Adipocyte (in vitro differentiated cells): ENCODE measurements at regions not wholly inside any gene's neighbourhood (a gene's known extent, or its start where the extent isn't known, plus 50 kb on each side); places are given as distances from the start of the nearest gene placed in this dataset.
A peak's percentile ranks its signal among the peaks of the same experiment; 100 is the strongest.

ENCODE experiments used
- DNase-seq: peaks from one replicate; pipeline ENCODE4 v3.0.0-alpha.2; 2015; ENCODE audit warnings: low read depth
- H3K27me3 ChIP-seq: replicated peaks from 2 replicates; pipeline ENCODE4 v1.7.0; 2013; ENCODE audit warnings: mild to moderate bottlenecking, low read length, moderate library complexity; ENCODE audit not compliant: control insufficient read depth, insufficient read depth
- H3K36me3 ChIP-seq: 2 replicates; pipeline ENCODE4 v1.7.0; 2013; ENCODE audit warnings: low read length, mild to moderate bottlenecking, moderate library complexity; ENCODE audit not compliant: control insufficient read depth, insufficient read depth, severe bottlenecking
- H3K4me1 ChIP-seq: 2 replicates; pipeline ENCODE4 v1.7.0; 2013; ENCODE audit warnings: mild to moderate bottlenecking, low read length, moderate library complexity; ENCODE audit not compliant: control insufficient read depth, insufficient read depth
- H3K4me3 ChIP-seq: 2 replicates; pipeline ENCODE4 v1.7.0; 2013; ENCODE audit warnings: mild to moderate bottlenecking, low read length, moderate library complexity
- H3K9ac ChIP-seq: 2 replicates; pipeline ENCODE4 v1.7.0; 2013; ENCODE audit warnings: mild to moderate bottlenecking, low read length, moderate library complexity
- H3K9me3 ChIP-seq: 2 replicates; pipeline ENCODE4 v1.7.0; 2013; ENCODE audit warnings: mild to moderate bottlenecking, low read length, moderate library complexity; ENCODE audit not compliant: control insufficient read depth

DNA sequence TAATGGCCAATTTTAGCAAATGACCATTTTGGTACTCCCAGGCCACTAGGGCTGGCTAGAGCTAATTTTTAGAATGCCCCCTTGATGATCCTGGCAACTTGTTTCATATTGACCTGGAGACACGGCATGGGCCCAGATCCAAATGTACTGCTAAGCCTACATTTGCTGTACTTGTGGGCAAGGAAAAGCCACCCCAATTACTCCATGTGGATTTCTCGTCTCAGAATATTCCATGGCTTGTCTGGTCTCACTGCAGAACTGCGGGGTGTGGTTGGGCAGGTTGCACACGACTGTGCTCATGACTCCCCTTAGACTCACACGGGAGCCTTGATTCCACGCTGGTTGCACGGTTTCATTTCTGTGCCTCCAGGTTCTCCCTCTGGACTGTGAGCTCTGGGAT lies 140.9 kb downstream of the RPLP1 start:
- H3K27me3 ChIP-seq: peaks cover 27% of the 10 kb centered on the region
- no peak for DNase-seq
- H3K4me3 ChIP-seq: no peak overlapping the region
- H3K4me1 ChIP-seq: peaks cover 21% of the 10 kb centered on the region
- no peaks in the 10 kb centered on the region for H3K36me3 ChIP-seq
- no peak overlapping the region for H3K9ac ChIP-seq
- H3K9me3 ChIP-seq: peaks cover 9% of the 10 kb centered on the region

DNA sequence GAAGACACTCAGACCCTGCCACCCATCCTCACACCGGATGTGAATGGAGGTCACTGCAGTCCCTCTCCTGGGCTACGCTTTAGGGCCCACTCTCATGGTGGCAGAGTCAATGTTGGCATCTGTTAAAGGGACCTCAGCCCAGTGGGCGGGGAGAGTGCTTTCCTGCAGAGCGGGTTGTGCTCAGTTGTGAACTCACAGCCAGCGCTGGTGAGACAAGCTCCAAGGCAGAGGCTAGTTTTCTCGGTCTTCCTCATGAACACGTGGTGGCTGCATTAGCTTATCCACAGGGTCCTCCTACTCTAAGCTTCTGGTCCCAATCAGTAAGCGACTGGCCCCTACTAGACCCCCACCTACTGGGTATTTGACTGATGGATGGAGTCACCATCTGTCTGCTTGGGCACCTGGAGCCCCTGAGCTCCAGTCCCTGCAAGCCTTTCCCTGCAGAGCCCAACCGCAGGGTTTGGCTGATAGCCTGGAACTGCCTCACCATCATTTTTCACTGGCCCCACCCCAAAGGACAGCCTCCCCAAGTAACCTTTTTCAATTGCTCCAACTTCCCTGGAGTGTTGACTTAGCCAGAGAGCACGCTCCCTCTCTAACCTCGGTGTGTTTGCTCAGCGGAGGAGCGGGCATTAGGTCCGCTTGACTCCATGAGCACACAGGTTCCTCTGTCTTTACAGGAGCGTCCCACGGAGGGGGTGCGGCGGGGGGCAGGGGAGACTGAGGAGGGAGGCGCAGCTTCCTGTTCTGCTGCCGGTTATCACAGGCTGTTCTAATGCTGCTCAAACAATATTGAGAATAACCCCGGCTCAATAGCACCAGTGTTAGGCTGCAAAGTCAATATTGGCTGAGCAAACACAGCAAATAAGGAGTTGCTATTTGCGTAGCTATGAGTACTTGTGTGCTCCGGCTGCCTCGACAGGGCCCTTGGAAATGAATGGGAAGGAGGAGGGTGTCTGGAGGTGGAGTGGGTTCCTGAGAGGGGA lies 141.7 kb downstream of the RPLP1 start:
- peak; percentile 18 for DNase-seq
- H3K4me3 ChIP-seq: peak overlapping the region; percentile 31
- H3K9ac ChIP-seq: no peak overlapping the region
- H3K4me1 ChIP-seq: peaks cover 21% of the 10 kb centered on the region
- peaks cover 35% of the 10 kb centered on the region for H3K27me3 ChIP-seq
- peaks cover 6% of the 10 kb centered on the region for H3K9me3 ChIP-seq
- H3K36me3 ChIP-seq: no peaks in the 10 kb centered on the region

DNA sequence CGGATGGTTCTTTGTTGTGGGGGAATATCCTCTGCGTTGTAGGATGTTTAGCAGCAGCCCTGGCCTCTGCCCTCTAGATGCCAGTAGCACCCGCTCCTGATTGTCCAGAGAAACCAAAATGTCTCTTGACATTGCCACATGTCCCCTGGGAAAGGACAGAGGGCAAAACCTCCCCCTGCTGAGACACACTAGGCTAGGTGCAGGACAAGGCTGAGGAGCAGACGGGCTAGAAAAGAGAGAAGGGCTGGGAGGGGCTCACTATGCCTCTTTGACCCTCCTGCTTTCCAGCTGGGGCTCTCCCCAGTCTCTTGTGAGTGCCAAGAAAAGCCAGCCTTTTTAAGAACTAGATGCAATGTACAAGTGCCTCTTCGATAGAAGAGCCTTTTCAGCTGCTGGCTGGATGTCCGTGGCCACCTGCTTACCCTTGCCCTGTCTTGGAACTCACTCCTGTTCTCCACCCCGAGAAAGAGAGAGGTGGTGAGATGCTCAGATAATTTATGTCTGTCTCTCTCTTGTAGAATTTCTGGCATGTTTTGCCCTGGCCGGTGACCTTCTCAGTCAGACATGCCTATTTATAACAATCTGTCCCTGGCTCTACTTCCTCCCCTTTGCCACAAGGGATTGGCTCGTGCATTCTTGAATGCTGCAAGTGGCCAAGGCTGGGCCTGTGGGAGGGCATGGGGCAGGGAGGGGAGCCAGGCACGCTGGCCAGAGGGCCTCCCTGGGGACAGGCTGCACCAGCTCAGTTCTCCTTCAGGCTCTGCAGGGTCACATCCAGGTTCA lies 142.6 kb downstream of the RPLP1 start:
- no peak overlapping the region for H3K9ac ChIP-seq
- no peak for DNase-seq
- H3K4me1 ChIP-seq: peaks cover 21% of the 10 kb centered on the region
- no peak overlapping the region for H3K4me3 ChIP-seq
- H3K36me3 ChIP-seq: no peaks in the 10 kb centered on the region
- H3K9me3 ChIP-seq: peaks cover 6% of the 10 kb centered on the region
- peaks cover 44% of the 10 kb centered on the region for H3K27me3 ChIP-seq

DNA sequence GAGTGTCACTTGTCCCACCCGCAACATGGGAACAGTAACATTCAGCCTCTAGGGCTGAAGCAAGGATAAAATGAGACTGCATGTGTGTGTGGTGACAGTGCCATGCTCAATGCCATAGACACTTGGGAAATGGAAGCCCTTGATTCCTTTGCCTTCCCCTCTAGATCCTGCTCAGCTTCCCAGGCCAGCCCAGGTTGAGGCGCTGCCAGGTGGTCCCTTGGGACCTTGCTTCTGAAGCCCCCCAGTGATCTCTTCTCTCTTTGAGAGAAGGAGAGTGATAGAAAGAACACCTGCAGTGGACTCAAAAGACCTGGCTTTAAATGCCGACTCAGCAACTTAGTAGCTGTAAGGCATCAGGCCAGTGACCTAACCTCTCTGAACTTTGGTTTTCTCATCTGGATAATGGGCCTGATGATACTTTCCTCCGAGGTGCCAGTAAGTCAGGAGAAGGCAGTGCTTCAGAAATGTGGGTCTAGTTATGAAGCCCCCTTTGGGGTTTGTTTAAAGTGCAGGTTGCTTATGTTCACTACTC lies 144.5 kb downstream of the RPLP1 start:
- H3K9me3 ChIP-seq: peaks cover 6% of the 10 kb centered on the region
- H3K36me3 ChIP-seq: no peaks in the 10 kb centered on the region
- no peak overlapping the region for H3K9ac ChIP-seq
- H3K4me1 ChIP-seq: peaks cover 21% of the 10 kb centered on the region
- DNase-seq: no peak
- peaks cover 62% of the 10 kb centered on the region for H3K27me3 ChIP-seq
- H3K4me3 ChIP-seq: no peak overlapping the region

DNA sequence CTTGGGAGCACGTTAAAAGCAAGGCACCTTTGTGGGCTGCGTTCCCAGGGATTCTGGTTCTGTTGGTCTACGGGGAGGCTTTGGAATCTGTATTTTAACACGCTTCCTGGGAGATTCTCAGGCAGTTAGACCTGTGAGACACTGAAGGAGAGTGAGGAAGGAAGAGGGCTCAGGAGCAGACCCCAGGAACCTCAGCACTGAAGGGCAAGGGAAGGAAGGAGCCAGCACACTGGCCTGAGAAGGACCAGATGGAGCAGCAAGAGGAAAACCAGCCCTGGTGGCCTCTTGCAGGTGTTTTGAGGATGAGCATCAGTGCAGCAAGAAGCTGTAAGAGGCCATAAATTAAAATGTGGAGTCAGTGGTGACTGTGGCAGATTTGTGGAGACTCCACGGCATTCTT lies 146.7 kb downstream of the RPLP1 start:
- H3K9ac ChIP-seq: no peak overlapping the region
- DNase-seq: no peak
- peaks cover 6% of the 10 kb centered on the region for H3K9me3 ChIP-seq
- H3K4me3 ChIP-seq: no peak overlapping the region
- H3K27me3 ChIP-seq: peaks cover 68% of the 10 kb centered on the region
- no peaks in the 10 kb centered on the region for H3K36me3 ChIP-seq
- peaks cover 18% of the 10 kb centered on the region for H3K4me1 ChIP-seq

DNA sequence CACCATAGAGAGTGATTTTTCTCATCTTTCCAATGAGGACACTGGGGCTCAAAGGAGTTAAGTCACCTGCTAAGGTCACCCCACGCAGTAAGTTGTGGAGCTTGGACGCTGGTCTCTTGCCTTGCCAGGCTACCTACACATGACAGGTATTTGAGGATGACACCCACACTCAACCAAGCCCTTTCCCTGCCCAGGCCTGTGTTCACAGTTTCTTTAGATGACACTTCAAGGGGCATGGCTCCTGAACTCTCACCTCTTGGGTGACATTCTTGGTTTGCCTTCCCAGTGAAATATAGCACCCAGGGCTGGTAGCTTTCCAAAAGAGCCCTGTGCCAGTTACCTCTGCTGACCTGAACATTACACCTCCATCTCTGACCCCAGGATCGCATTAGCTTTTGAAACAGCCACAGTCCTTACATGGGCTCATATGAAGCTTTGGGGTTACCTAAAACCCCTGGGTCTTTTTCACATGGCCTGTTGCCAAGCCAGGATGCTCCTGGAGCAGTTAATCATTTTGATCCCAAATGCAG lies 148.0 kb downstream of the RPLP1 start:
- no peak for DNase-seq
- peaks cover 68% of the 10 kb centered on the region for H3K27me3 ChIP-seq
- no peak overlapping the region for H3K9ac ChIP-seq
- H3K4me1 ChIP-seq: peaks cover 5% of the 10 kb centered on the region
- no peak overlapping the region for H3K4me3 ChIP-seq
- H3K9me3 ChIP-seq: peaks cover 6% of the 10 kb centered on the region
- no peaks in the 10 kb centered on the region for H3K36me3 ChIP-seq

DNA sequence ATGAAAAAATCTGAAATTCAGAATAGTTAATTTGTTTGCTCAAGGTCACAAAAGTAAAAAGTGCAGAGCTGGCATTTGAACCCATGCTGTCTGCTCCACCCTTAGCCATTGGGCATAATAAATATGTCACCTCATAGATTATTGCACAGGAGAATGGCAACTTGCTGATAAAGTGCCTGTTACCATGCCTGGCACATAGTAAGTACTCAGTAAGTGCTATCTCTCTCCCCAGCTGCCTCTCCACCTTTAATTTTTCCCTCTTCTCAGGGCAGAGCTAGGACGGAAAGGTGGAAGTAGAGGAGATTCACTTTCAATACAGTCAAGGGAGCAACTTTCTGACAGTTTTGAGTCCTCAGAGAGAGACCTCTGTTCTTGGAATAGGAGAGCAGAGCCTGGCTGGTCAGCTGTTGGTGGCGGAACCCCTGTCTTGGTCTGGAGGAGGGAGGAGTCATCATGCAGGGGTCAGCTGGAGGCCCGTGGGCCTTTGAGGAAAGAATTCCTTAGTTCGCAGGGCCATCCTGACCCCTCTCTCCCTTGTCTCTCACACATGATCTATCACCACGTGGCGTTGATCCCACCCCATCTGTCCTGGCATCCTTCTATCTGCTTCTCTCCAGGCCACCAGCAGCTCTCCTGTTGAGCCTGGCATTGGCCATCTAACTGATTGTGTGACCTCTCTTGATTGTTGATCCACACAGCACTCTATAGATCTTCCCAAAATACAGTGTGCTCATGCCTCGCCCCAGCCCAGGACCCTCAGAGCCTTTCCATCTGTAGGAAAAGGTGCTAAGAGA lies 149.3 kb downstream of the RPLP1 start:
- Histone ChIP-seq H3K4me1 (no peaks in the 10 kb centered on the region), H3K36me3 (no peaks in the 10 kb centered on the region)
- no peak for DNase-seq

DNA sequence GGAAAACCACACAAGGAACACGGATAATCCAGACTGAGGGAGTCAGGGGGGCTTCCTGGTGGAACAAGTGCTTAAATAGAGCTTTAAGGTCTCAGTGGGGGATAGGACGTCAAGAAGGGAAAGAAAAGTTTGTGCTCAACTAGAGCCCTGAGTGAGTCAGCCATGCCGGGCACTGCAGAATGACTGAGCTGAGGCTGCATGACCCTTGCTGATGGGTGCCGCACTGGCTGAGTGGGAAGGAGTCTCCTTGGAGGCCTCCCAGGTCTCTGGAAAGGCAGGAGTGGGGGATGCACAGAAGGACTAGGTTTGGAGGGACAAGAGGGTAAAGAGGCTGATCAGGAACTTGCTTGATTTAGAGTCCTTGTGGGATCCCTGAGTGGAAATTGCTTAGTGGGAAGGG lies 150.3 kb downstream of the RPLP1 start:
- H3K9me3 ChIP-seq: peaks cover 4% of the 10 kb centered on the region
- no peak overlapping the region for H3K9ac ChIP-seq
- no peak for DNase-seq
- no peaks in the 10 kb centered on the region for H3K36me3 ChIP-seq
- H3K4me3 ChIP-seq: no peak overlapping the region
- H3K27me3 ChIP-seq: peaks cover 59% of the 10 kb centered on the region
- H3K4me1 ChIP-seq: no peaks in the 10 kb centered on the region

More for the DNA sequence above, 149.3 kb downstream of the RPLP1 start:
- Histone ChIP-seq H3K9ac (no peak overlapping the region), H3K9me3 (peaks cover 6% of the 10 kb centered on the region), H3K27me3 (peaks cover 69% of the 10 kb centered on the region), H3K4me3 (no peak overlapping the region)

DNA sequence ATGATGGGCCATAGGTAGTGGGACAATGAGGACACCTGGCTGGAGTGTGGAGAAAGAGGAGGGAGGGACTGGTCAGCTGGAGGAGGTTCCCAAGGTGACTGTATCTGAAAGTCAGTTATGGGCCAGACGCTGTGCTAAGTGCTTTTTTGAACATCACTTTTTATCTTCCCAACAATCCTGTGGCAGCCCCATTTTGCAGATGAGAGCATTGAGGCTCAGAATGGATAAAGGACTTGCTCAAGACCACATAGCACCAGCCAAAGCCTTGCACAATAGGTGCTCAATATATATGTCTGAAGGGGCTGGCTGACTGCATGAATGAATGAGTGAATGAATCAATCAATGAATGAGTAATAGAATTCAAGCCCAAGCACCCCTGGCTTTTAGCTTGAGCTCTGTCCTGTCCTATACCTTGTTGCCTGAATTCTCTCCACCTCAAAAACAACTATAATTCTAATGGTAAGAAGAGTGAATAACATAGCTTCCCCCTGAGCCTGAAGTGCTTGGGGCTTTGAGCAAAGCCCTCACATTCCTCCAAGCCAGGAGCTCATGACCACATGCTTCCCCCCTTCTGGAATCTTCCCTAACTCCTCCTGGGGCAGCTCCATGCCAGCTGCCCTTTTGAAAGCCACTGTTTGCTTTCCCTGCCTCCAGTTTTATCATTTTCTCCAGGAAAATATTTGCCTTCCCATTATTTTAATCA lies 150.9 kb downstream of the RPLP1 start:
- H3K9me3 ChIP-seq: no peaks in the 10 kb centered on the region
- no peak for DNase-seq
- H3K4me3 ChIP-seq: no peak overlapping the region
- H3K9ac ChIP-seq: no peak overlapping the region
- no peaks in the 10 kb centered on the region for H3K4me1 ChIP-seq
- peaks cover 53% of the 10 kb centered on the region for H3K27me3 ChIP-seq
- H3K36me3 ChIP-seq: no peaks in the 10 kb centered on the region

DNA sequence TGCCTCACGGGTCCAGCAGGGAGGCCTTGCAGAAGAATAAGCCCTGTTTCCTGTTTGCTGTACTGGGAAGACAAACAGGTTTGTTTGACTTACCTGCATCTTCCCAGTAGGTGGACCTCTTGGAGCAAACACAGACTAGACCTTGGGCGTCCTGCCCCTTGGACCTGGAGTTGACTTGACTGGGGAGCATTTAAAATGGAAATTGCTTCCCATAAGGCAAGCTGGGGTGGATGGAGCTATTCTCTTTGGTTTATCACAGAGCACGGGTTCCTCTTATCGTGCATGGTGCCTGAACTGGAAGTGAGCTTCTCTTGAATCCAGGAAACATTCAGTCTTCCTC lies 151.4 kb downstream of the RPLP1 start:
- H3K9ac ChIP-seq: no peak overlapping the region
- H3K27me3 ChIP-seq: peaks cover 48% of the 10 kb centered on the region
- H3K36me3 ChIP-seq: no peaks in the 10 kb centered on the region
- H3K4me3 ChIP-seq: no peak overlapping the region
- H3K4me1 ChIP-seq: no peaks in the 10 kb centered on the region
- DNase-seq: no peak
- no peaks in the 10 kb centered on the region for H3K9me3 ChIP-seq
